Stimulated activated CD4-positive, alpha-beta T cell treated with anti-CD3 and anti-CD28 coated beads, Interleukin-4, amount 100 ng/mL, for 1 hour (primary cell): ENCODE measurements at regions not wholly inside any gene's neighbourhood (a gene's known extent, or its start where the extent isn't known, plus 50 kb on each side); places are given as distances from the start of the nearest gene placed in this dataset.

Experiments used
- DNase-seq: peaks from one replicate; pipeline ENCODE4 v3.0.0-alpha.2; 2020

DNA sequence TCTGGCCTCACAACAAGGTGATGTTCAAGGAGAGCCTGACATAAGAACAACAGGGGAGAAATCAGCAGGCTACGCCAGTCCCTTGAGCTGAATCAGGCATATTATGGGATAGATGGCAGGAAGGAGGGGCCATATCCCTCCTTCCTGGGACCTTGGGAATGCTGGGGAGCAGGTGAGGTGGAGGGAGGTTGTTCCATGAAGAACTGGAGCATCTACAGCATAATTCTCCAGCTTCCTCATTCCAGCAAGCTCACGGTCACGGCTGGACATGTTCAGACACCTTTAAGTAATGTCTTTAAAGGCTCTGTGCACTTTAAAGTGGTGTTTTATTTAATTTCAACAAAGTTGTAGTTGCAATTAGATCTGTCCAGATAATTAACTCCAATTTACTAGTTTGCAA is 780.5 kb downstream of the TYW1 start:
- no peak for DNase-seq

DNA sequence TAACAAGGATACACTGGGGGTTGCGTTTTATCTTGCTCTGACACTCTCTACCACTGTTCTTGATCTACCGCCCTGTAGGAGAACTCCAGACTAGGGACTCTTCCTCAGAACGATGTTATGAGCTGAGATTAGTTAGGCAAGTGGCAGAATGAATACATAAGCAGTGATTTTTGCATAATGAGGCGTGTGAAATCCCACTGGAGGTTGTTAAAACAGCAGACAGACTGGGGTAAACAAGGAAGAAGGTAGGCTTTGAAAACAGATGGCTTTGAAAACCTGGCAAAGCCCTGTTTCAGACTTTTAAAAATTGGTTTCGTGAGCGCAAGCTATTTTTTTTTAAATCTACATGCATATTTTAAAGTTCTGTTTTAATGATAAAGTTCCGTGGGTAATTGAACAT is 785.2 kb downstream of the TYW1 start:
- DNase-seq = no peak

DNA sequence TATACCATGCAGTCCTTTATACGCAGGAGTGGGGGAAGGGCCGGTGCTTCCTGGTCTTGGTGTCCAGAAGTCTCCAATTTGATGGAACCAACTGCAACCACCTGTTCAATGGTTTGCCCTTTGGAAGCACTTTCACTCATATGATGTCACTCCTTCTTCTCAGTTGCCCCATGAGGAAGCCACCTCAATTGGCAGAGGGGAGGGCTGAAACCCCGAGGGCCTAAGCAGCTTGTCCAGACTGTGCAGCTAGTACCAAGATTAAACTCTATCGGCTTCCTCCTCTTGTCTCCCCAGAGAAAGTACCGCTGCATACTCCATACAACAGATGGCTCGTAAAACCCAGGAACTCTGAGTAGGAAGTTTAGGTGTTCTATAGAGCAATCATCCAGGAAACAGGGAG is 789.4 kb downstream of the TYW1 start:
- DNase-seq = no peak

DNA sequence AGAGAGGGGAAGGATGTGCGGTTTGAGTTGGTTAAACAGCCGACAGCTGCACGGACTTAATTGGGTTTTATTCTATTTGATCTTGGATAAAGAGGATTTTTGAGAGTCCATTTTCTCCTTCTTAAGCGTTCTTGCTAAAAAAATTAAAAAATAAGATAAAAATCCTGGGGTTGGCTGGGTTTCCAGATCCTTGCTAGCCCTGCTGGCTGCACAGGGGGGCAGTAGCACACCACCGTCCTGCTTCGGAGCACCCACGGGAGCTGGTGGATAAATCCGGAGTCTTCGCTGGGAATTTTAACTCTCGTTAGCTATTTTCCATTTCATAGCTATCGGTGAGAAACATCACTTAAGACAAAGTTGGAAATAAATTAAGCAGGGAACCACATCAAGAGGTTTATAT is 792.0 kb downstream of the TYW1 start:
- DNase-seq = no peak

DNA sequence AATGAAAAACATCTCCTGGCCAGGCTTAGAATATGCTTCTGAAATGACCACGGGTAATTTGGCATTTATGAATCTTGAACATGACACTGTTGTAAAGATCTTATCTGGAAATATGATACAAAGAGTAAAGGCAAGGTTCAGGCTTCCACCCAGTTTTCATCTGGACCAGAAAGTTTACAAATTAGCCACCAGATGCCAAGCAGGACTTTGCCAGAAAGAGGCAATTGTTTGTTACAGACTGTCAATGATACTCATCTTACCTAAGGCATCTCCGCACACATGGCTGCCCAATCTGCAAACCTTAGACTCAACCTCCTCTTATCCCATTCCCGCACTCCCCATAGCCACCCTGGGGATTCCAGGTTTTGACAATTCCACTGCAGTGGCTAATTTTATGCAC is 795.3 kb downstream of the TYW1 start:
- DNase-seq = no peak

DNA sequence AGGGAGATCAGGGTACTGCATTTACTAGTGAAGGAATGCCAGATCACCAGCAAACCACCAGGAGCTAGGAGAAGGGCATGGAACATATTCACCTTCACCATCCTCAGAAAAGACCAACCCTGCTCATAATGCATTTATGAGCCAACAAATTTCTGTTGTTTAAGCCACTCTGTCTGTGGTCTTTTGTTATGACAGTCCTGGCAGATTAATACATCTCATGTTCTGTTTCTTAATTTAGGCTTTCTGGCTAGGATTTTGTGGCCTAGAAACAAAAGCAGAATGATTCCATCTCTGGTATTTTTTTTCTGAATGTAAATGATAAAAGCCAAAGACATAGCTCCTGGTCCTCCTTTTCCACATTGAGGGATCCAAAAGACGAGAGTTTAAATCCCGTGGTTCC is 797.9 kb downstream of the TYW1 start:
- DNase-seq = no peak

DNA sequence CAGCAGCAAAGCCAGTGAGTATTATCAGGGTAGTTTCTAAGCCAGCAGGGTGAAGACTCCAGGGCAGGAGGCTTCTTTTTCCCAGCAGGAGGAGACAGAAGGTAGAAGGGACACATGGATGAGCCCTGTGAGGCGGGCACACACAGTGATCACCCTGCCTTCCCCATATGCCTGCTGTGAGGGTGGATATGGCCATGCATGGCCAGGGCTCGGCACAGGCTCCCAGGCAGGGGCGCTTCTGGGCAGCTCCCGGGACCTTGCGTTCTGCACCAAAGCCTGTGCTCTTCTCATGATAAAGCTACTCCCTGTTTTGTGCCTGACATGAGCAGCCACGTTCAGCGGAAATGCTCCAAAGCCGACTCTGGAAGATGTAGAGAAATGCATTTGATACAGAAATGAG is 807.2 kb downstream of the TYW1 start:
- no peak for DNase-seq

DNA sequence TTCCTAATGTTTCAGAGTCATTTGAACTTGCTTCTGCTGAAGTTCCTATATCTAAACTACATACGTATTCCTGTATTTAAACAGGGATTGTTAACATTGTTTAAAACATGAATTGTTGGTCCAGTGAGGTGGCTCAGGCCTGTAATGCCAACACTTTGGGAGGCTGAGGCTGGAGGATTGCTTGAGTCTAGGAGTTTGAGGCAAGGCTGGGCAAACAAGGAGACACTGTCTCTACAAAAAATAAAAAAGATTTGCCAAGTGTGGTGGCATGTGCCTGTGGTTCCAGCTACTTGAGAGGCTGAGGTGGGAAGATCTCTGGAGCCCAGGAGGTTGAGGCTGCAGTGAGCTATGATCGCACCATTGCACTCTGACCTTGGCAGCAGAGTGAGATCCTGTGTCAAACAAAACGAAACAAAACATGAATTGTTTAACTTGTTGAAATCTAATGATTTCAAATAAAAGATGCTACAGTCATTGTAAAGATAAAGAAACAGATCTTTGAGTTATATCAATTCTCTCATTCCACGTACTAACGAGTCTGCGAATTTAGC is 809.4 kb downstream of the TYW1 start:
- no peak for DNase-seq

DNA sequence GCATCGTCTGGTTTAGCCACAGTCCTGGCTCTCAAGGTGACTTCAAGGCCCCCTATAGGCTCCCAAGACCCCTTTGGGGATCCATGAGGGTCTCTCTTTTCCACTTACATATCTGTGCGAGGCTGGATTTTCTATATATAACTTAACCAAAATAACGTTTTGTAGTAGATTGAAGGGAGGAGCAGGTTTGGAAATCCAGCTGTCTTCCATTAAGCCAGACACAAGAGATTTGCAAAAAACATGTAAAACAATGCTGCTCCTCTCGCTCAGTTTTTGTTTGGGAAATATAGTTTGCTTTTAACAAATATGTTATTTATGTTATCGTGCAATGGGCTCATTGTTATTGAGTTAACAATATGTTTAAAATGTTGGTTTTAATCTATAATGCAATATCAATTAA is 811.2 kb downstream of the TYW1 start:
- no peak for DNase-seq

DNA sequence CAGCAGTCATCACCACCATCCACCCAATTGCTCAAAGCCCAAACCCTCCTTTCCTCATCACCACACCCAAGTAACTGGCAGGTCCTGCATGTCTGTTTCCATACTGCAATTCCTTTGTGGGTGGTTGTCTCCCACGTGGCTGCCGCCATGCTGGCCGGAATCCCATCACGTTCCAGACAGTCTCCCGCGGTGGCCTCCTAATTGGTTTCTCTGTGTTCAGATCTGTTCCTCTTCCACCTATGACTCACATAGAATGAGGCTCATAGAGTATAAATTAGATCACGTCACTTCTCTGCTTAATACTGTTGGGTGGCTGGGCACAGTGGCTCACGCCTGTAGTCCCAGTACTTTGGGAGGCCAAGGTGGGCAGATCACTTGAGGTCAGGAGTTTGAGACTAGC is 813.0 kb downstream of the TYW1 start:
- DNase-seq = no peak

DNA sequence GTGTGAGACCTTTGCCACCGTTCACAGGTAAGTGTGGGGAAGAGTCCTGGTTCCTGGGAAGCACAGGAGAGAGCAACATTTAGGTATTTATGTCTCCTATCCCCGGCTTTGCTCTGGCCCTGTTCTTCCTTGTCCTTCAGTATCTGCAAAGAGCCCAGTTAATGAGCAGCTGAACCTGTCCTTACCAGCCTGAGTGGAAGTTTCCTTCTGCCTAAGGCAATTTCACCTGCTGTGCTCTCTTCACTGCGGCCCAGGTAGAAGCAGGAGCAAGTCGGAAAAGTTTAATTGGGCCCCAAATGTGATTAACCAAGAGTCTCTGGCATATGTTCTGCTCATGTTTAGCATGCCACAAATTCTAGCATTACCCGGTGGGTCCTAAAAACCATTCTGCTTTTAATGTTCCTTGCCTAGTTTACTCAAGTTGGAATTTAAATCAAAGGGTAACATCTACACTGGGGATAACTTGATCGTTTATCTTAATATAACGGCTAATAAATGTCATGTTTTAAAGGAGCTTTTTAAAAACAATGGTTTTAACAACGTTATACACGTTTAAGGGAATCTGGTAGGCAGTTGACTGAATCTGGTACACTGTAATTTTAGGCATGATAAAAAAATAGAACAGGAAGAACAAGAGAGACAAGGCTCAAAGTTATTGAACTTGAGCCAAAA is 817.1 kb downstream of the TYW1 start:
- DNase-seq = no peak

DNA sequence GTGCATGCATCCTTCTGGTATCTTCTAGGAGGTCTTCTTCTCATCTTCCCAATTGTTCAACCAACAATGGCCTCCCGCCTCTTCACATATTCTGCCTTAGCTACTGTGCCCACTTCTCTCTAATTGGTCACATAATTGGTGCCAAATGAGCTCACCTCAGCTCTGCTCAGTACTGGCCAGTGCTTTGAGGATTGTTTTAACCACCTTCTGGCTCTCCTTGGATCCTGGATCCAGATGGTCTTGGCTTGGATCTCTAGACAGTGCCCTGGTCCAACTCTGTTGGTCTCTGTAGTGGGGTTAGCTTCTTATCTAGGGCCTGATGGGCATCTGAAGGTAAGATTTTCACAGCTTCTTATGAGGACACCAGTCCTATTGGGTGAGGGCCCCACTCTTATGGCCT is 820.8 kb downstream of the TYW1 start:
- no peak for DNase-seq

DNA sequence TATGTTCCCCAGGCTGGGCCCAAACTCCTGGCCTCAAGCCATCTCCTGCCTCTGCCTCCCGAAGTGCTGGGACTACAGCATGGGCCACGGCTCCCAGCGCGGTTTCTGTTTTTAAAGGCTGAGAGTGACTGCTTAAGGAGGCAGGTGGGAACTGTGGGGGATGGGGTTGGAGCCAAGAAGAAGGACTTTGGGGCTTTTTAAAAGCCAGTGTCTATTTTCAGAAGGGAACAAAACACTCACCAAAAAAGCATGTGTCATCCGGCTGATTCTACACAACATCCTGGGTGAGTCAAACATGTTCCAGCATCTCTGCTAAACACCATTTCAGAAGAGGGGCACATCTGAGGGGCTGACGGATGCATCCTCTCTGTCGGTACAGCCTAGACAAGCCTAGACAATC is 824.5 kb downstream of the TYW1 start:
- DNase-seq = no peak

DNA sequence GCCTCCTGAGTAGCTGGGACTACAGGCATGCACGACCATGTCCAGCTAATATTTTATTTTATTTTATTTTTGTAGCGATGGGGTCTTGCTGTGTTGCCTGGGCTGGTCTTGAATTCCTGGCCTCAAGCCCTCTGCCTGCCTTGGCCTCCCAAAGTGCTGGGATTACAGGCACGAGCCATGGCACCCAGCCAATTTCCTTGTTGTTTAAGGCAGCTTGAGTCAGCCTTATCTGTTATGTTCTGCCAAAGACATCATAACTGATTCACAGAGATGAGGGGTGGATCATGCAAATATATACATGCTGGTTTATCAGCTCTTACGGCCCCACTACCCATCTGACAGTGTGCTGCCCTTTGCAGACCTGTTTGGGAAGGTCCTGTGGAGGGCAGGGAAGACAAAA is 826.7 kb downstream of the TYW1 start:
- DNase-seq = no peak

DNA sequence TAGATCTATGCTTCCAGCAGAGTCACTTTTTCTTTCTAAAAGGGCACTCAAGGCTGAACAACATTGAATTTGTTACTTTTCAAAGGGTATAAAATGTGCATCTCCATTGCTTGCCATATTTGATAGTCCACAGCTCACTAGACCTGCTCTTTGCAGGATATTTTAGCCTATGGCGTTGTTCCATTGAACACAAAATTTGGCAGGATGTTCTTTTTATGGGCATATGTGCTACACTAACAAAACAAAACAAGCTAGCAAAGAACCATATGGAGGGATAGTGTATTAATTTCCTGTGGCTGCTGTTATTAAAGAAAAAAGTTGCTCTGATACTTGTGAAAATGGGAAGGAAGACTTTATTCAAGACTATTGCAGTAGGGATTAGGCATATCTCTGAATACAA is 828.7 kb downstream of the TYW1 start:
- DNase-seq = no peak

DNA sequence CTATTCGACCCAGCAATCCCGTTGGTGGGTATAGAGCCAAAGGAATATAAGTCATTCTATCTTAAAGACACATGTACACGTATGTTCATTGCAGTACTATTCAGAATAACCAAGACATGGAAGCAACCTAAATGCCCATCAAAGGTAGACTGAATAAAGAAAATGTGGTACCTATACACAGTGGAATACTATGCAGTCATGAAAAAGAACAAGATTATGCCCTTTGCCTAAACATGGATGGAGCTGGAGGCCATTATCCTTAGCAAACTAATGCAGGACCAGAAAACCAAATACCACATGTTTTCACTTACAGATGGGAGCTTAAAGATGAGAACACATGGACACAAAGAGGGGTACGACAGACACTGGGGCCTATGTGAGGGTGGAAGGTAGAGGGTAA is 845.3 kb downstream of the TYW1 start:
- no peak for DNase-seq

DNA sequence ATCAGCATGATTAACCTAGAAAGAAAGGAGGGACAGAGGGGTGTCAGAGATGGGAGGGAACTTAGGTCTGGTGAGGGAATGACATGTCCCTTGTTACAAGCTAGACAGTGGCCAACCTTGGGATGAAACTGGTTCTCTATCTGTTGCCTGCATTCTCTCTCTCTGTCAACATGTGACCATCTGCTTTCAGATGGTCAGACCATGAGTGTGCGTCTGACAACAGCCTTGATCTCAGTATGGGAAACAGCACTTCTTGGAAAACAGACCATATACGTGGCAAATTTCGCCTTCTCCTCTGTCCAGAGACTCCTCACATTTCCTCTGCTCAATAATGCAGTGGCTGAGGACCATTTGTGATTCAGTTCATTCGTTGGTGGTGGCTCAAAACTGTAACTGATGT is 845.9 kb downstream of the TYW1 start:
- no peak for DNase-seq

DNA sequence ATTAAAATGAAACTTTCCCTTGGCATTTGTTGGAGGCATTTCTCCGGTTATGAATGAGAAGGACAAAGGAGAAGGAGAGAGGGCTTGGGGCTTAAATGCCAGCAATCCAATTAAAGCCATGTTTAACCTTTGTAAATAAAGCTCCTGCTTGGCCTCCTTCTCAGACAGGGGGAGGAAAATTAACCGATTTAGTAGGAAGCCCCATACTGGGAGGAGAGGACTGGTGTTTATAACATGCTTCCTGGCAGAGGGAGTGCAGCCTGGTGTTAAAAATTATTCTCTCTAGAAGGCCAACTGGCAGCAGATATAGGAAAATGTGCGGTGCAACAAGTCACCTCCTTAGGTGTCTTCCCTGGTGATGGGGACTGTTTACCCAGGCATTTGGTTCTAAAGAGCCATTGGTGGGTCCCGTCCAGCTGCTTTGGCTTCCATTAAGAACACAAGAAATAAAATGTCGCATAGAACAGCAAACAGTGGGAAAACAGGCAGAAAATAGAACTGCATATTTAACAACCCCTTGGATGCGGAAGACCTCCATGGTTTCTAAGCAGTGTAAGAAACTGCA is 846.5 kb downstream of the TYW1 start:
- no peak for DNase-seq

DNA sequence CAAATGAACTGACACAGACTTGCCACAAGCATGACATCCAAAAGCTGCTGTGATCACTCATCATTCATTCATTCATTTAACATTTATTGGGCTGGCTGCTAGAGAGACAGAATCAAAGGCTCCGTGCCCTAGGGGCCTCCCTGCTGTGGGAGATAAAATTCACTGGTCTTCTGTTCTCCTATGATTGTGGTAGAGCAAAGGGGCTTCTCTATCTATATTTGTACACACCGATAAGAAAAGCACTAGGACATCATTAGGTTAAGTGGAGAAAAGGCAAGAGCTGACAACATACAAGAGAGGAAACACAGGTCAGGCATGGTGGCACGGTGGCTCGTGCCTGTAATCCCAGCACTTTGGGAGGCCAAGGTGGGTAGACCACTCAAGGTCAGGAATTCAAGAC is 847.0 kb downstream of the TYW1 start:
- no peak for DNase-seq

DNA sequence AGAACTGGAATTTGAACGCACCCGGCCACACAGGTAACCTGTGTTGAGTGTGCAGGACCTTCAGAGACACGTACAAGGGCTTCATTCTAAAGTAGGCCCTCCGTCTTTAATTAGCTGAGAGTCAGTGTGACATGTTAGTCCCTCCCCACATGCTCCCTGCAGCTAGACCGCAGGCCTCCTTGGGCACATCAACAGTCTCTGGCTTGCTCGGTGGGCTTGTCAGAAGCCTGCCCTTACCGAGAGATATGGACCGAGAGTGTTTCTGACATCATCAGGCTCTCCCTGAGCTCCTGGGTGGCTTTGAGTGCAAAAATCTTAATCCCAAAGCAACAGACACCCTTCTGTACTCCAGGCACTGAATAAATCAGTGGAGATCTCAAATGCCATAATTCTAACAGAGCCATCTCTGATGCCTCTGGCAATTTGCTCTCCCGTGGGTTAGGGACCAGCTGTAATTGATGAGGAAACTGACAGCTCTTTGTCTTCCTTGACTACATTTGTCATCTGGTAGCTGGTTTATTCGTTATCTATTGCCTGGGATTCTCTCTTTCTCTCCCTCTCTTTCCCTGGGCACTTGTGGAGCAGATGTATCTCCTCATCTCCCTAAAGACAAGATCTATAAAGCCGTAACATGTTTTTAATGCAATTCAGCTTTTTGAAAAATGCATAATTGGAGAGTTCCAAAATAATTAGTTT is 850.6 kb downstream of the TYW1 start:
- no peak for DNase-seq

DNA sequence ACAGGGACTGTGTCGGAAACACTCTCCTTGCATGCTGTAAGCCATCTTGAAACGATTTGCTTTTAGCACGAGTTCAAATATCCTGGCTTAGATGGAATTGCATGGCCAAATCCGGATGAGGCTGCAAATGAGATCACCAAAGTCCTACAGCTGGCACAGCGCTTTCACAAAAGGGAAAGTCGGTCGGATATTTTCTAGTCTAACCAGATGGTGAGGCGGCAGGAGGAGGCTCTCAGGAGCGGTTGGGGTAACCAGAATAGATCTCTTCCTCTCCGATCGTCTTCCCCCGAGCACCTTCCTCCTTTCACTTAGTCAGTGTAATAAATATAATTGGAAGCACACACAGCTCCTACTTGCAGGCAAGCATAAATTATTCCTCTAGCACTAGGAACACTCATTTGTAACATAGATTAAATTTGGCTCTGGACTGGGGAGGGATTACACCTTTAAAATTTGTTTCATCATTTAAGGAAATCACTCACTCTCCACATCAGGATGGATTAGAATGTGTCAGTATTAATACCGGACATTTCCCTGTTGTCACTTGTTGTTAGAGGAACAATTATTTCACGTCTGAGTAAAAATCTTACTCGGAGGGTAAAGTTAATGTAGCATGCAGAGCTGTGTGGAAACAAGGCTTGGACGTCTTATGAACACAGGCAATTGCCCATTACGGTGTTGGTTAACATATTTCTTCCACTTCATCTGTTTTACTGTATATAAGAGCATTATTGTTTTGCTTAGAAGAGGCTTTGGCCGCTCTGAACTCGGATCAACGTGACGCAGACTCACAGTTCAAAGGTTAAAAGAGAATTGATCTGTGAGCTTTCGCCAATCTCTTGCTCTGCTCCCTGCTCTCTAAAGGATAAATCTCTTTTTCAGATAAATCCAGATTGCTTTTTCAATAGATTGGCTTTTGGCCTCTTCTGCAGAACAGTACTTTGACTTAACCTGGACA is 857.9 kb downstream of the TYW1 start:
- DNase-seq = no peak

DNA sequence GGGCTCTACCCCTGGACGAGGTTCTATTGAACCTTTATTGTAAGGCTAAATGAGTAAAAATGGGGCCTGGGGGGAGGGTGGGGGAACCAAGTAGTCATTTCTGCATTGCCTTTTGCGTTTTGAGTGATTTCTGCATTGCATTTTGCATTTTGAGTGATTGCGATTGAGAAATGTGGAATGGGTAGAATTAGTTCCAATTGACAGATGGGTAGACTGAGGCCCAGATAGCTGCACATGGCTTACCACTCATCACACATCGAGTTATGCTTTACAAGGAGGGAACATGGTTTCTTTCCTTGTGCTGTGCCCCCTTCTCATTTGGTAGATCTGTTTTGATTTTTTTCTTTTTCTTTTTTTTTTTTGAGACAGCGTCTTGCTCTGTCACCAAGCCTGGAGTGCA is 858.7 kb downstream of the TYW1 start:
- DNase-seq = no peak

DNA sequence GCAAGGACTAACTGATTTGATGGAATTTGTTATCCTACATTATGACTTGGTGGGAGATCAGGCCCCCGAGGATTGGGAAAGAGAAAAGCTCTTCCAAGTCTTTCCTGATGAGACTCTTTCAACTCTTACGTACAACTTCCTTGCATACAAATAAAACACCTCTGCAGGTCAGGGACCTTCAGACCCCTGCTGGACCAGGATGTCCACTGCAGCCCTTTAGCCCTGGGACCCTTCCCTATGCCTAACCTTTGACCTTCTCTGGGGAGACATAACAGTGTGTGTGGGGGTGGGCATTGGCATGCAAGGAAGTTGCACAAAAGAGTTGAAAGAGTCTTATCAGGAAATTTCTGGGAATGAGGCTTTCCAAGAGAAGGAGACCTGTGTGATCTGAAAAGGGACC is 859.4 kb downstream of the TYW1 start:
- DNase-seq = no peak
